Neuronal stem cell (in vitro differentiated cells): ENCODE measurements at regions not wholly inside any gene's neighbourhood (a gene's known extent, or its start where the extent isn't known, plus 50 kb on each side); places are given as distances from the start of the nearest gene placed in this dataset.

ENCODE experiments used
- DNase-seq: peaks from one replicate; pipeline ENCODE4 v3.0.0-alpha.2; 2013; ENCODE audit warnings: low spot score
- H2AFZ ChIP-seq: one replicate; pipeline ENCODE4 v1.6.1; 2013; ENCODE audit warnings: mild to moderate bottlenecking, low read length, inconsistent platforms
- H2AK5ac ChIP-seq: 2 replicates; pipeline ENCODE4 v1.6.1; 2013; ENCODE audit warnings: low read depth, mild to moderate bottlenecking, inconsistent platforms, low read length, moderate library complexity, mixed read lengths
- H2BK120ac ChIP-seq: 2 replicates; pipeline ENCODE4 v1.6.1; 2013; ENCODE audit warnings: low read depth, mild to moderate bottlenecking, inconsistent platforms, low read length, moderate library complexity, mixed read lengths
- H2BK12ac ChIP-seq: one replicate; pipeline ENCODE4 v1.6.1; 2013; ENCODE audit warnings: low read length, inconsistent platforms
- H2BK15ac ChIP-seq: 2 replicates; pipeline ENCODE4 v1.6.1; 2013; ENCODE audit warnings: mild to moderate bottlenecking, low read length, inconsistent platforms, mixed read lengths
- H2BK5ac ChIP-seq: one replicate; pipeline ENCODE4 v1.6.1; 2013; ENCODE audit warnings: inconsistent platforms, mild to moderate bottlenecking, low read length, moderate library complexity
- H3K14ac ChIP-seq: one replicate; pipeline ENCODE4 v1.6.1; 2013; ENCODE audit warnings: low read length, inconsistent platforms
- H3K18ac ChIP-seq: 2 replicates; pipeline ENCODE4 v1.6.1; 2013; ENCODE audit warnings: low read length, inconsistent platforms
- H3K23ac ChIP-seq: 2 replicates; pipeline ENCODE4 v1.6.1; 2013; ENCODE audit warnings: low read depth, mild to moderate bottlenecking, mixed read lengths, low read length, inconsistent platforms; ENCODE audit not compliant: poor library complexity
- H3K27ac ChIP-seq: replicated peaks from 3 replicates; pipeline ENCODE4 v1.5.1; 2013; ENCODE audit warnings: low read length, inconsistent platforms
- H3K27me3 ChIP-seq, 3 experiments: 2 replicates each; pipeline ENCODE4 v1.6.1; 2013; ENCODE audit warnings: low read length in 3 of 3, mild to moderate bottlenecking in 2 of 3, inconsistent platforms in 1 of 3, low read depth in 1 of 3, mixed read lengths in 1 of 3, moderate library complexity in 1 of 3; ENCODE audit not compliant: control insufficient read depth in 3 of 3, insufficient read depth in 3 of 3
- H3K36me3 ChIP-seq, 2 donors: replicated peaks in 1 of 2; 2 replicates each; pipeline ENCODE4 v1.6.1; 2013; ENCODE audit warnings: low read length in 2 of 2; ENCODE audit not compliant: control insufficient read depth in 2 of 2, insufficient read depth in 2 of 2
- H3K4ac ChIP-seq: 2 replicates; pipeline ENCODE4 v1.6.1; 2013; ENCODE audit warnings: inconsistent platforms, mild to moderate bottlenecking, low read length, moderate library complexity
- H3K4me1 ChIP-seq, 2 donors: 1 replicate in 1 of 2; 2 replicates in 1 of 2; pipeline ENCODE4 v1.6.1; 2013; ENCODE audit warnings: low read length in 2 of 2, low read depth in 1 of 2; ENCODE audit not compliant: control insufficient read depth in 2 of 2, insufficient read depth in 1 of 2
- H3K4me2 ChIP-seq: one replicate; pipeline ENCODE4 v1.6.1; 2013; ENCODE audit warnings: mild to moderate bottlenecking, low read length, inconsistent platforms; ENCODE audit not compliant: insufficient read depth, poor library complexity, severe bottlenecking
- H3K4me3 ChIP-seq, 2 donors: 2 replicates each; pipeline ENCODE4 v1.5.1; 2013; ENCODE audit warnings: low read length in 2 of 2, mild to moderate bottlenecking in 2 of 2, inconsistent platforms in 1 of 2, moderate library complexity in 1 of 2
- H3K79me1 ChIP-seq: one replicate; pipeline ENCODE4 v1.6.1; 2013; ENCODE audit warnings: low read depth, mild to moderate bottlenecking, inconsistent platforms, low read length, moderate library complexity
- H3K9ac ChIP-seq: one replicate; pipeline ENCODE4 v1.6.1; 2013; ENCODE audit warnings: mild to moderate bottlenecking, low read depth, low read length, inconsistent platforms; ENCODE audit not compliant: poor library complexity
- H3K9me3 ChIP-seq, 2 donors: replicated peaks in 1 of 2; 2 replicates each; pipeline versions ENCODE3 to v1.6.1; 2013; ENCODE audit warnings: low read length in 2 of 2, mild to moderate bottlenecking in 2 of 2, inconsistent platforms in 1 of 2, low read depth in 1 of 2, mixed read lengths in 1 of 2, moderate library complexity in 1 of 2; ENCODE audit not compliant: control insufficient read depth in 2 of 2, insufficient read depth in 1 of 2
- H4K8ac ChIP-seq: one replicate; pipeline ENCODE4 v1.6.1; 2013; ENCODE audit warnings: low read depth, mild to moderate bottlenecking, inconsistent platforms, low read length, moderate library complexity
- H4K91ac ChIP-seq: one replicate; pipeline ENCODE4 v1.6.1; 2013; ENCODE audit warnings: low read length, low read depth, mild to moderate bottlenecking, inconsistent platforms; ENCODE audit not compliant: poor library complexity
- WGBS, 2 donors: extraction: QIAGEN DNeasy Blood & Tissue Kit; methylation state at CpG; one replicate each; pipeline ENCODE4 v1.1.7; 2013; ENCODE audit warnings: missing lambda C conversion rate in 2 of 2, mixed read lengths in 1 of 2; ENCODE audit not compliant: insufficient read length in 2 of 2, insufficient replicate concordance in 1 of 2; ENCODE audit errors: extremely low coverage in 2 of 2; 5-methylcytosine and 5-hydroxymethylcytosine counted together

DNA sequence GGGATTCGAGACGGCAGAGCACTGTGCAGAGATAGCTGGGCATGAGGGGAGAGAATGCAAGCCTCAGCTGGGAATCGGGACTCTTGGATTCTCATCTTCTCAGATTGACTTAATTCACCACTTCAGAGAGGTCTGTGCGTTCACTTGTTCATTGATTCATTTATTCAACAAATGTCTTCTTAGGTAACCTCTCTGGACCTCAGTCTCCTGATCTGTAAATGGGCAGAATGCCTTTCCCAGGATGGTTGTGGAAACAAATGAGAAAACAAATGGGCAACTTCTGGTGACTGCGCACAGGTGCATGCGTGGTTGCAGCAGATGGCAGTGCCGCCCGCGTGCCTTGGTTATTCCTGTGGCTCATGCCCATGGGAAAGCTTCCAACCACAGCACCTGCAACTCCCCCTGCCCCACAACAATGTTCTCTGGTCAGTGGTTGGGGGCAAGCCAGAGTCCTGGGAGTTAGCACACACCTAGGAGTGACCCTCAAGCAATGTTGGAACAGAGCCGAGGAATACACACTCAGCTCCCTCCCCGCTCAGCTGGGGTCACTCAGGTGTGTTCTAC, 110.1 kb upstream of the RUNX3 start:
- Histone ChIP-seq H3K14ac (no peak overlapping the region), H2AFZ (no peak overlapping the region), H2AK5ac (no peak overlapping the region), H3K36me3 (no peaks in the 10 kb centered on the region), H3K4me3 (no peak overlapping the region), H2BK15ac (no peak overlapping the region), H3K27me3 (peaks cover 0 to 7% (median 0%) of the 10 kb centered on the region in 3 experiments), H3K4ac (no peak overlapping the region), H4K91ac (no peak overlapping the region), H3K4me1 (peaks cover 0 to 5% of the 10 kb centered on the region in 2 donors), H3K9ac (no peak overlapping the region), H4K8ac (no peak overlapping the region), H2BK120ac (no peak overlapping the region), H3K23ac (no peak overlapping the region), H3K27ac (no peak overlapping the region), H3K9me3 (peaks cover 0 to 3% of the 10 kb centered on the region in 2 donors), H2BK12ac (no peak overlapping the region), H3K18ac (no peak overlapping the region), H3K79me1 (no peaks in the 10 kb centered on the region), H3K4me2 (no peak overlapping the region), H2BK5ac (no peak overlapping the region)
- no CpG with 5 or more reads among the region's 11 CpGs for WGBS, 2 donors
- DNase-seq: no peak

DNA sequence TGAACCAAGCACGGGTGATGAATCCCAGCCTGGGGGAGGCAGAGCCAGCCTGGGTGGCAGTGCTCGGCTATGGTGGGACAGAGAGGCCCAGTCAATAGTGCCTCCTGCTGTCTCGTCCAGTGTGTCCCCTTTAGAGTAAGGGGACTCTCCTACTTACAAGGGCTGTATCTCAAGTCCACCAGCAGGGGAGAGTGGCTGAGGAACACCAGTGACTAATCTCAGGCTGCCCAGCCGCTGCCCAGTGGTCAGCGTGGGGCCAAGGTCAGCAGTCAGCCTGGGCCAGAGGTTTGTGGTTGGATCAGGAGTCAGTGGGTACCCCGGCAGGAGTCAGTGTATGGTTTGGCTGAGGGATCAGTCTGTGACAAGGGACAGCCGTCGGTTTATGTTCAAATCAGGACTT, 109.2 kb upstream of the RUNX3 start:
- no peak for DNase-seq
- Histone ChIP-seq H3K27ac (no peak overlapping the region), H3K9ac (no peak overlapping the region), H2BK120ac (no peak overlapping the region), H4K91ac (peak overlapping the region; percentile 16), H3K18ac (no peak overlapping the region), H3K36me3 (no peaks in the 10 kb centered on the region), H2BK5ac (no peak overlapping the region), H3K9me3 (peaks cover 0 to 3% of the 10 kb centered on the region in 2 donors), H3K4me3 (no peak overlapping the region), H3K4me2 (no peak overlapping the region), H2BK15ac (peak overlapping the region; percentile 42), H3K14ac (no peak overlapping the region), H3K4me1 (peaks cover 0 to 5% of the 10 kb centered on the region in 2 donors), H3K4ac (no peak overlapping the region), H2AK5ac (peak overlapping the region; percentile 66), H3K23ac (peak overlapping the region; percentile 39), H3K27me3 (peaks cover 0 to 7% (median 0%) of the 10 kb centered on the region in 3 experiments), H3K79me1 (no peaks in the 10 kb centered on the region), H2BK12ac (no peak overlapping the region), H2AFZ (no peak overlapping the region), H4K8ac (no peak overlapping the region)
- WGBS, 2 donors: no CpG with 5 or more reads among the region's 8 CpGs

DNA sequence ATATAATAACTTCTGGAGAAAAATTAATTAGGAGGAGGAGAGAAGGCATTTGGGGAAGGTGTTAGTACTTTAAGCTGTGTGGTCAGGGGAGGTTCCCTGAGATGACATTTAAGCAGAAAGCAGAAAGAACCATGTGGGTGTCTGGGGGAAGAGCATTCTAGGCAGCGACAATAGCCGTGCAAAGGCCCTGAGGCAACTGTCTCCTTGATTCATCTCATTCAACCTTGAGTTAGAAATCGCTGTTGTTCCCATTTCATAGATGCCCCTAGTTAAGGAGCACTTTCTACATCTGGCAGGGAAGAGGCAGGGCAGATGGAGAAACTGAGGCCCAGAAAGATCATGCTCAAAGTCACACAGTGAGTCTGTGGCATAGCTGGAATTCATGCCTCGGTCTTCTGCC, 108.6 kb upstream of the RUNX3 start:
- H3K4me2 ChIP-seq: no peak overlapping the region
- no peak overlapping the region for H4K91ac ChIP-seq
- H3K36me3 ChIP-seq: no peaks in the 10 kb centered on the region
- WGBS, 2 donors: no CpG with 5 or more reads among the region's 4 CpGs
- no peak overlapping the region for H3K9ac ChIP-seq
- H3K18ac ChIP-seq: no peak overlapping the region
- no peaks in the 10 kb centered on the region for H3K79me1 ChIP-seq
- no peak overlapping the region for H2BK15ac ChIP-seq
- no peak overlapping the region for H3K4me3 ChIP-seq
- no peak overlapping the region for H2BK12ac ChIP-seq
- peaks cover 0 to 3% of the 10 kb centered on the region in 2 donors for H3K9me3 ChIP-seq
- H3K4ac ChIP-seq: no peak overlapping the region
- no peak overlapping the region for H2AK5ac ChIP-seq
- no peak for DNase-seq
- H3K4me1 ChIP-seq: peaks cover 0 to 5% of the 10 kb centered on the region in 2 donors
- H2BK5ac ChIP-seq: no peak overlapping the region
- no peak overlapping the region for H2BK120ac ChIP-seq
- H3K23ac ChIP-seq: no peak overlapping the region
- no peak overlapping the region for H3K27ac ChIP-seq
- peaks cover 0 to 7% (median 0%) of the 10 kb centered on the region in 3 experiments for H3K27me3 ChIP-seq
- H3K14ac ChIP-seq: no peak overlapping the region
- no peak overlapping the region for H4K8ac ChIP-seq
- H2AFZ ChIP-seq: no peak overlapping the region

DNA sequence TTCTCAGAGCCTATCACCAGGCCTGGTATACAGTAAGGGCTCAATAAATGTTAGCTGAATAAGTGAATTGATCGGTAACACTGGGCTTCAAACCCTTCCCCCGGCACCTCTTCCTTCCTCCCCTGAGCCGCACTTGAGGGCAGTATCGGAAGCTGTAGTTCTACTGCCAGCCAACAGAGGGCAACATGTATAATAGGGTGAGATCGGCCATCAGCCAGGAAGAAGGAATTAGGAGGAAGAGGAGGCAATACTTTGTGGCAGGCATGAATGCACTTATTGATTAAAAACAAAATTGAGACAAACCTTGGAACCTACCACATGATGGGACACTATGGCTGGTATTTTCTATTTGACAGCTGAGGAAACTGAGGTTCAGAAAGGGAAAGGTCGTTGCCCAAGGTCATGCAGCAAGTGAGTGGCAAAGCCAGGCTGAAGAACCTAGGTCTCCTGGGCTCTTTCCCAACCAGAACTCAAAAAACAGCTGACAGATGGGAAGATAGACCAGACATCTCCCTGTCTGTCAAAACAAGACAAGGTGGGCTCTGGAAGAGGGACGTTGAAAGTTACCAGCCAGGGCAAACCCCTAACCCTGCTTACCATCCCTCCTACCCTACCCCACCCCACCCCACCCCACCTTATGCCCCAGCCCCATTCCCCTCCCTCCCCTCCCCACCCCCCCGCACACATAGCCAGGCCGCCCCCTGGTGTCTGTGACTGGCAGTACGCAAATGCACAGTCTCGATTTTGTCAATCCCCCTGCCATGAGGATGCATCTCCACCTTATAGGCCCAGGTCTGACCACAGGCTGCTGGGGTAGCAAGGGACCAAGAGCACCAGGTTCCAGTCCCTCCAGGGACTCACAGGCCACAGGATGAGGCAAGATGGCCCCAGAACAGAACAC, 107.3 kb upstream of the RUNX3 start:
- H3K79me1 ChIP-seq: no peaks in the 10 kb centered on the region
- no peak overlapping the region for H3K14ac ChIP-seq
- peaks cover 0 to 6% (median 0%) of the 10 kb centered on the region in 3 experiments for H3K27me3 ChIP-seq
- no CpG with 5 or more reads among the region's 11 CpGs for WGBS, 2 donors
- peak overlapping the region; percentile 61 for H2BK120ac ChIP-seq
- H3K27ac ChIP-seq: no peak overlapping the region
- no peak overlapping the region for H3K4me2 ChIP-seq
- no peak for DNase-seq
- no peak overlapping the region for H2BK5ac ChIP-seq
- H2BK12ac ChIP-seq: no peak overlapping the region
- H3K36me3 ChIP-seq: no peaks in the 10 kb centered on the region
- no peak overlapping the region for H3K23ac ChIP-seq
- H3K4me3 ChIP-seq: no peak overlapping the region
- H4K8ac ChIP-seq: no peak overlapping the region
- H2AK5ac ChIP-seq: peak overlapping the region; percentile 43
- H3K4ac ChIP-seq: no peak overlapping the region
- peaks cover 0 to 3% of the 10 kb centered on the region in 2 donors for H3K9me3 ChIP-seq
- H2AFZ ChIP-seq: no peak overlapping the region
- no peak overlapping the region for H3K18ac ChIP-seq
- H2BK15ac ChIP-seq: no peak overlapping the region
- no peak overlapping the region for H4K91ac ChIP-seq
- H3K9ac ChIP-seq: peak overlapping the region; percentile 1
- H3K4me1 ChIP-seq: peaks cover 0 to 1% of the 10 kb centered on the region in 2 donors
